ENCODE measurements at regions not wholly inside any gene's neighbourhood (a gene's known extent, or its start where the extent isn't known, plus 50 kb on each side); places are given as distances from the start of the nearest gene placed in this dataset.

GRCh38 chr22:27203276-27203660 is 545.9 kb downstream of the MIAT start:
- DNase-seq (ENCODE audit: low read depth in 2 of 2) = no peak

- no peak for DNase-seq (ENCODE audit: low read depth in 2 of 2)
Measured at GRCh38 chr22:27204280-27204679, 546.9 kb downstream of the MIAT start.

- DNase-seq (ENCODE audit: low read depth in 2 of 2) = no peak
Measured at GRCh38 chr22:27204817-27205216, 547.4 kb downstream of the MIAT start.

- no peak for DNase-seq (ENCODE audit: low read depth in 2 of 2)
Measured at GRCh38 chr22:27205492-27206373, 548.3 kb downstream of the MIAT start.

- DNase-seq (ENCODE audit: low read depth in 2 of 2) = no peak
Measured at GRCh38 chr22:27206374-27207133, 549.2 kb downstream of the MIAT start.

- DNase-seq (ENCODE audit: low read depth in 2 of 2) = no peak
Measured at GRCh38 chr22:27207266-27207665, 549.9 kb downstream of the MIAT start.

- DNase-seq (ENCODE audit: low read depth in 2 of 2) = no peak
Measured at GRCh38 chr22:27207907-27208306, 550.5 kb downstream of the MIAT start.

GRCh38 chr22:27210111-27210730 is 552.8 kb downstream of the MIAT start:
- no peak for DNase-seq (ENCODE audit: low read depth in 2 of 2)

- no peak for DNase-seq (ENCODE audit: low read depth in 2 of 2)
Measured at GRCh38 chr22:27212102-27212501, 554.7 kb downstream of the MIAT start.

GRCh38 chr22:27212617-27213177 is 555.3 kb downstream of the MIAT start:
- no peak for DNase-seq (ENCODE audit: low read depth in 2 of 2)

GRCh38 chr22:27213294-27213693 is 555.9 kb downstream of the MIAT start:
- no peak for DNase-seq (ENCODE audit: low read depth in 2 of 2)

- no peak for DNase-seq (ENCODE audit: low read depth in 2 of 2)
Measured at GRCh38 chr22:27213766-27214581, 556.6 kb downstream of the MIAT start.

GRCh38 chr22:27214691-27215090 is 557.3 kb downstream of the MIAT start:
- DNase-seq (ENCODE audit: low read depth in 2 of 2) = no peak

GRCh38 chr22:27215871-27216270 is 558.5 kb downstream of the MIAT start:
- DNase-seq (ENCODE audit: low read depth in 2 of 2) = no peak

GRCh38 chr22:27216444-27216843 is 559.1 kb downstream of the MIAT start:
- no peak for DNase-seq (ENCODE audit: low read depth in 2 of 2)

GRCh38 chr22:27217154-27217553 is 559.8 kb downstream of the MIAT start:
- DNase-seq (ENCODE audit: low read depth in 2 of 2) = no peak

- DNase-seq (ENCODE audit: low read depth in 2 of 2) = no peak
Measured at GRCh38 chr22:27218012-27218920, 560.9 kb downstream of the MIAT start.

- no peak for DNase-seq (ENCODE audit: low read depth in 2 of 2)
Measured at GRCh38 chr22:27219036-27219435, 561.6 kb downstream of the MIAT start.

GRCh38 chr22:27220339-27220738 is 563.0 kb downstream of the MIAT start:
- DNase-seq (ENCODE audit: low read depth in 2 of 2) = no peak

- no peak for DNase-seq (ENCODE audit: low read depth in 2 of 2)
Measured at GRCh38 chr22:27222178-27222577, 564.8 kb downstream of the MIAT start.
